Right ventricle myocardium inferior (tissue), 1 donor: ENCODE measurements at regions not wholly inside any gene's neighbourhood (a gene's known extent, or its start where the extent isn't known, plus 50 kb on each side); places are given as distances from the start of the nearest gene placed in this dataset. TPM values are rescaled to one million over a fixed set of nuclear protein-coding genes. Genes with fewer than 3 reads are reported as not detected.

ENCODE experiments used
- microRNA-seq: library from miRNA; unstranded; fragments of <30 nt; microRNA quantifications from one replicate; pipeline ENCODE4 v1.2.0, GENCODE V29; 2020
- donor health status: DM: no; HTN: yes; CAD: no; lungs with severe emphysema.

Small RNA genes lying in the stretch of these regions (microRNA-seq; reads per million reads assigned to microRNA genes)
- gene MIR3683, result not detected
